Astrocyte (in vitro differentiated cells and primary cell): ENCODE measurements at regions not wholly inside any gene's neighbourhood (a gene's known extent, or its start where the extent isn't known, plus 50 kb on each side); places are given as distances from the start of the nearest gene placed in this dataset.

Experiments
- DNase-seq: peaks from one replicate; pipeline ENCODE4 v3.0.0-alpha.2; 2010; ENCODE audit warnings: low read depth
- FAIRE-seq: peaks from 2 replicates; lab custom pipeline; 2011; peaks lifted over from hg19 to GRCh38; lab: Jason Lieb, UNC
- H2AFZ ChIP-seq: 2 replicates; pipeline ENCODE4 v1.6.0; 2012; ENCODE audit warnings: low read depth, low read length, inconsistent platforms
- H3K27ac ChIP-seq: 2 replicates; pipeline ENCODE4 v1.5.1; 2011; ENCODE audit warnings: low read depth, low read length, inconsistent platforms
- H3K27me3 ChIP-seq: 2 replicates; pipeline ENCODE4 v1.6.0; 2011; ENCODE audit warnings: low read length, inconsistent platforms; ENCODE audit not compliant: insufficient read depth
- H3K36me3 ChIP-seq: 2 replicates; pipeline ENCODE4 v1.5.1; 2011; ENCODE audit warnings: low read length, inconsistent platforms; ENCODE audit not compliant: insufficient read depth
- H3K4me1 ChIP-seq: 2 replicates; pipeline ENCODE4 v1.5.1; 2011; ENCODE audit warnings: low read length, inconsistent platforms; ENCODE audit not compliant: insufficient read depth
- H3K4me2 ChIP-seq: 2 replicates; pipeline ENCODE4 v1.6.0; 2012; ENCODE audit warnings: low read length, inconsistent platforms
- H3K4me3 ChIP-seq: 2 replicates; pipeline ENCODE4 v1.5.1; 2011; ENCODE audit warnings: low read depth, mild to moderate bottlenecking, low read length, inconsistent platforms; ENCODE audit not compliant: insufficient read depth
- H3K79me2 ChIP-seq: 2 replicates; pipeline ENCODE4 v1.6.0; 2012; ENCODE audit warnings: mild to moderate bottlenecking, low read length, inconsistent platforms; ENCODE audit not compliant: insufficient read depth
- H3K9ac ChIP-seq: 2 replicates; pipeline ENCODE4 v1.6.0; 2012; ENCODE audit warnings: mild to moderate bottlenecking, low read length, inconsistent platforms
- H3K9me3 ChIP-seq: 2 replicates; pipeline ENCODE4 v1.5.1; 2012; ENCODE audit warnings: low read depth, mild to moderate bottlenecking, low read length, inconsistent platforms; ENCODE audit not compliant: insufficient read depth
- H4K20me1 ChIP-seq: 2 replicates; pipeline ENCODE4 v1.6.0; 2012; ENCODE audit warnings: low read length, inconsistent platforms; ENCODE audit not compliant: insufficient read depth
- H3K27ac Mint-ChIP-seq: one replicate; pipeline ENCODE4 v1.8.0; 2021; ENCODE audit warnings: mild to moderate bottlenecking, mixed read lengths; ENCODE audit not compliant: unreplicated experiment
- H3K27me3 Mint-ChIP-seq: one replicate; pipeline ENCODE4 v1.8.0; 2021; ENCODE audit warnings: low read depth, mixed read lengths; ENCODE audit not compliant: unreplicated experiment
- H3K36me3 Mint-ChIP-seq: one replicate; pipeline ENCODE4 v1.8.0; 2021; ENCODE audit warnings: low read depth, mixed read lengths; ENCODE audit not compliant: unreplicated experiment
- H3K4me1 Mint-ChIP-seq: one replicate; pipeline ENCODE4 v1.8.0; 2021; ENCODE audit warnings: low read depth, mixed read lengths; ENCODE audit not compliant: unreplicated experiment
- H3K4me3 Mint-ChIP-seq: one replicate; pipeline ENCODE4 v1.8.0; 2021; ENCODE audit warnings: mild to moderate bottlenecking, moderate library complexity, mixed read lengths; ENCODE audit not compliant: unreplicated experiment
- H3K9me3 Mint-ChIP-seq: one replicate; pipeline ENCODE4 v1.8.0; 2021; ENCODE audit warnings: mild to moderate bottlenecking, mixed read lengths; ENCODE audit not compliant: unreplicated experiment
- CTCF ChIP-seq: IDR thresholded peaks from 2 replicates; pipeline ENCODE4 v1.5.1; 2011; ENCODE audit warnings: low read depth, mild to moderate bottlenecking, inconsistent platforms, low read length, moderate library complexity; ENCODE audit not compliant: insufficient read depth
- EZH2 ChIP-seq: IDR thresholded peaks from 2 replicates; pipeline ENCODE4 v1.6.1; 2012; ENCODE audit warnings: mild to moderate bottlenecking, low read length, inconsistent platforms; ENCODE audit not compliant: insufficient read depth

DNA sequence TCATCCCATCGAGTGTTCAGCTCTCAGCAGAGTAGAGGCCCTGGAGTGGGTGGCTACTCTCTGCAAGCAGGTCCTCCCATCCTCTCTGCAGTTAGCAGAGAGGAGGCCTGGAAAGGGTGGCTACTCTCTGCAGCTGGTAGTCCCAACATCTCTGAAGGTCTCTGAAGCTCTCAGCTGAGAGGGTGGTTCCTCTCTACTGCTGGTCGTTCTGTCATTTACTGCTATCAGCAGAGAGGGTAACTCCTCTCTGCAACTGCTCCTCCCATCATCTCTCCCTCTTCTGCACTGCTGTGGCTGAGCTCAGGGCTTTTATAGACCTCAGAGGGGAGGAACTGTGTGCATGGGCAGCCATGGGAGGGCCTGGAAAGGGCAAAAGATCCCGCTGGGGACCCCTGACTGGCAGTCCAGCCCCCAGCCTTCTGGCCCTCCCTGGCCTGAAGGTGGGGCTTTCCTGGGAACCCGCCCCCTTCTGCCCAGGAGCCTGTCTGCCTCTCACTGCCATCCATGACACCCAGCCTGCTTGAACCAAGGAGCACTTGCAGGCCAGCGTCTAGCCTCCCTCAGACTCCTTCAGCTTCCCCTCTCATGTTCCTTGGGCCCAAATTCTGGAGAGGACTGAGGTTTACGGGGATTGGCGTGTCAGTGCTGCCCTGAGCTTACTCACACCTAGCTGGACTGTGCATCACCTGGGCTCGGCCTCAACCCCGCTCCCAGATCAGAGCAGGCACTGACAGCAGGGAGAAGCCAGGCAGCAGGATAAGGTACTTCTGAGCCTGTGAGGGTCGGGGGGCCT lies 898.3 kb upstream of the NEGR1 start:
- H3K36me3 Mint-ChIP-seq: no peaks in the 10 kb centered on the region
- no peaks in the 10 kb centered on the region for H3K27me3 ChIP-seq
- no peak overlapping the region for H3K4me3 Mint-ChIP-seq
- no peak overlapping the region for H3K27ac ChIP-seq
- DNase-seq (no peak), FAIRE-seq (no peak)
- H3K79me2 ChIP-seq: no peaks in the 10 kb centered on the region
- H3K36me3 ChIP-seq: no peaks in the 10 kb centered on the region
- no peaks in the 10 kb centered on the region for H3K9me3 Mint-ChIP-seq
- H2AFZ ChIP-seq: no peak overlapping the region
- H3K27ac Mint-ChIP-seq: no peak overlapping the region
- H3K27me3 Mint-ChIP-seq: no peaks in the 10 kb centered on the region
- H3K4me1 ChIP-seq: no peaks in the 10 kb centered on the region
- TF ChIP-seq CTCF (no peak), EZH2 (no peak)
- H3K4me2 ChIP-seq: no peak overlapping the region
- no peaks in the 10 kb centered on the region for H4K20me1 ChIP-seq
- no peaks in the 10 kb centered on the region for H3K9me3 ChIP-seq
- H3K9ac ChIP-seq: no peak overlapping the region
- H3K4me3 ChIP-seq: no peak overlapping the region
- H3K4me1 Mint-ChIP-seq: no peaks in the 10 kb centered on the region

DNA sequence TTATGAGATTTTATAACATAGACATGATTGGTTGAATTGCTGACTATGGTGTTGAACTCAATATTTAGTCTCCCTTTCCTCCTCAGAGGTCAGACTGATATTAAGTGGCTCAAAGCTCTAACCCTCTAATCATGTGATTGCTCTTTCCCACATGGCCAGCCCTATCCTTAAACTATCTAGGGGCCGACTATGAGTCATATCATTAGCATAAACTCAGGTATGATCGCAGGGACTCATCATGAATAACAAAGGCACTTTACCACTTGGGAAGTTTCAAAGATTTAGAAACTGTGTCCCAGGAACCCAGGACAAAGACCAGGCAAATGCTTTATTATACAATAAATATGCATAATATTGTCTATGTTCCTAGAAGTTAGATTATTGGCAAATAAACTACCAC lies 894.6 kb upstream of the NEGR1 start:
- Mint-ChIP-seq H3K36me3 (no peaks in the 10 kb centered on the region), H3K9me3 (no peaks in the 10 kb centered on the region), H3K27me3 (no peaks in the 10 kb centered on the region), H3K4me3 (no peak overlapping the region), H3K4me1 (no peaks in the 10 kb centered on the region), H3K27ac (no peak overlapping the region)
- Histone ChIP-seq H3K79me2 (no peaks in the 10 kb centered on the region), H3K9ac (no peak overlapping the region), H3K4me1 (no peaks in the 10 kb centered on the region), H3K27ac (no peak overlapping the region), H3K4me3 (no peak overlapping the region), H4K20me1 (no peaks in the 10 kb centered on the region), H3K36me3 (no peaks in the 10 kb centered on the region), H2AFZ (no peak overlapping the region), H3K9me3 (no peaks in the 10 kb centered on the region), H3K27me3 (no peaks in the 10 kb centered on the region), H3K4me2 (no peak overlapping the region)
- DNase-seq (no peak), FAIRE-seq (no peak)
- TF ChIP-seq EZH2 (no peak), CTCF (no peak)

GRCh38 chr1:73167009-73167657 lies 884.8 kb upstream of the NEGR1 start:
- Mint-ChIP-seq H3K4me3 (no peak overlapping the region), H3K27me3 (no peaks in the 10 kb centered on the region), H3K9me3 (no peaks in the 10 kb centered on the region), H3K27ac (no peak overlapping the region), H3K36me3 (no peaks in the 10 kb centered on the region), H3K4me1 (peaks cover 10% of the 10 kb centered on the region)
- Histone ChIP-seq H3K9ac (no peak overlapping the region), H3K27me3 (no peaks in the 10 kb centered on the region), H4K20me1 (no peaks in the 10 kb centered on the region), H3K27ac (no peak overlapping the region), H2AFZ (no peak overlapping the region), H3K4me1 (no peaks in the 10 kb centered on the region), H3K4me3 (no peak overlapping the region), H3K36me3 (no peaks in the 10 kb centered on the region), H3K4me2 (no peak overlapping the region), H3K9me3 (peaks cover 2% of the 10 kb centered on the region), H3K79me2 (no peaks in the 10 kb centered on the region)
- DNase-seq (no peak), FAIRE-seq (no peak)
- TF ChIP-seq CTCF (no peak), EZH2 (no peak)
